ENCODE measurements at regions not wholly inside any gene's neighbourhood (a gene's known extent, or its start where the extent isn't known, plus 50 kb on each side); places are given as distances from the start of the nearest gene placed in this dataset.

- no peak for DNase-seq
These were observed 70.6 kb upstream of the ASAP2 start for GRCh38 chr2:9135822-9136558.

DNA sequence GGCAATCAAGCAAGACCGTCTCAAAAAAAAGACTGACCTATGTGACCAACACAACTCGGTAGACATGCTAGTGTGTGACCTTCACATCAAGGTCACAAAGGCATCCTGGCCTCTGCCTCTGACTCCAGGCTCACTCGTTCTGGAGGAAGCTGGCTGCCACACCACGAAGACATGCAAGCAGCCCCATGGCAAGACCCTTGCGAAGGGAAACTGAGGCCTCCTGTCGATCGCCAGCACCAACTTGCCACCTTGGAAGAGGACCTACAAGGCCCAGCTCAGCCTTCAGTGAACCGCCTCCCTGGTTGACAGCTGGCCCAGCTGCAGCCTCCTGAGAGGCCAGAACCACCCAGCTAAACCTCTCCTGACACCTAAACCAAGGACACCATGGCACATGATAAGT lies 79.3 kb upstream of the ASAP2 start:
- no peak for DNase-seq

- DNase-seq = no peak
These were observed 80.1 kb upstream of the ASAP2 start for GRCh38 chr2:9126540-9126939.

- no peak for DNase-seq
These were observed 82.3 kb upstream of the ASAP2 start for GRCh38 chr2:9124231-9124741.

DNA sequence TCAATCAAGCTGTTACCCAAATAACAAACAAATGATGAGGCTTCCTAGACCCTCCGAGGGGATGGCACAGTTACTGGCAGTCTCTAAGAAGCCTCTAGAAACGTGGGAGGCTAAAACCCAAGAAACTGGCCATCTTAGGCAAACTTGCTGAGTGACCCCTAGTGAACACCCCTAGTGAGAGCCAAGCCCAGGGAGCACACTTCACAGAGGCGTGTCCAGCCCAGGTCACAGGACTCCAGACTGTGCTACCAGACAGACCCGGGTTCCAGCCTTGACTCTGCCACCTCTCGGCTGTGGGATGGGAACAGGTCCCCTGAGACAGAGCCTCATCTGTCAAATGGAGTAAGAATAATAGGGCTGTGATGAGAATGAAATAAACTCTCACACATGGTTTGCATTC lies 83.5 kb upstream of the ASAP2 start:
- DNase-seq = no peak

GRCh38 chr2:9122367-9122766 lies 84.2 kb upstream of the ASAP2 start:
- DNase-seq = no peak

- no peak for DNase-seq
These were observed 88.1 kb upstream of the ASAP2 start for GRCh38 chr2:9118383-9118960.

DNA sequence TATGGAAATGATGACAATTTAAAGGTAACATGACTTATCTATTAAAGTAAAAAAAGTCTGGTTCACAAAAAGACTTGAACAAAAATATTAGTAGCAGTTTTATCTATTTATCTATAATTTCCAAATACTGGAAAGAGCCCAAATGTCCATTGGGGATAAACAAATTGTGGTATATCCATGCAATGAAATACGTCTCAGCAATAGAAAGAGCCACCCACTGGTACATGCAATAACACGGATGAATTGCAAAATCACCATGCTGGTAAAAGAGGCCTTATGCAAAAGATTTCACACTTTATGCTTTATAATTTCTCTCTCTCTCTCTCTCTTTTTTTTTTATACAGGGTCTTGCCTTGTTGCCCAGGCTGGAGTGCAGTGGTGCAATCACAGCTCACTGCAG lies 91.4 kb upstream of the ASAP2 start:
- no peak for DNase-seq

DNA sequence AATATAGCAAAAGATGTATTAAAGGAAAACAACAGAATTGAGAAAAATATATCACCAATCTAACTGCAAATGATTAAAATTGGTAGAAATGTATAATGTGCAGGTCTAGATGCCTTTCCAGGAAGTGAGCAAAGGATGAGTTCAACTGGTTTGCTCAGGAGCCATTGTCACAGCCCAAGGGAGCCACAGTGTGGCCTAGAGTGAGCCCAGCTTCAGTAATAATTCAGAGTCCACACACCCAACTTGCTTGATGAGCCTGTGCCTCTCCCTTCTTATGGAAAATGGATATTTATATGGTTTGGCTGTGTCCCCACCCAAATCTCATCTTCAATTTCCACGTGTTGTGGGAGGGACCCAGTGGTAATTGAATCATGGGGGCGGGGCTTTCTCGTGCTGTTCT lies 92.2 kb upstream of the ASAP2 start:
- DNase-seq = no peak

- DNase-seq = no peak
These were observed 92.7 kb upstream of the ASAP2 start for GRCh38 chr2:9113916-9114315.

GRCh38 chr2:9113262-9113661 lies 93.3 kb upstream of the ASAP2 start:
- no peak for DNase-seq

- DNase-seq = no peak
These were observed 94.4 kb upstream of the ASAP2 start for GRCh38 chr2:9112079-9112721.

DNA sequence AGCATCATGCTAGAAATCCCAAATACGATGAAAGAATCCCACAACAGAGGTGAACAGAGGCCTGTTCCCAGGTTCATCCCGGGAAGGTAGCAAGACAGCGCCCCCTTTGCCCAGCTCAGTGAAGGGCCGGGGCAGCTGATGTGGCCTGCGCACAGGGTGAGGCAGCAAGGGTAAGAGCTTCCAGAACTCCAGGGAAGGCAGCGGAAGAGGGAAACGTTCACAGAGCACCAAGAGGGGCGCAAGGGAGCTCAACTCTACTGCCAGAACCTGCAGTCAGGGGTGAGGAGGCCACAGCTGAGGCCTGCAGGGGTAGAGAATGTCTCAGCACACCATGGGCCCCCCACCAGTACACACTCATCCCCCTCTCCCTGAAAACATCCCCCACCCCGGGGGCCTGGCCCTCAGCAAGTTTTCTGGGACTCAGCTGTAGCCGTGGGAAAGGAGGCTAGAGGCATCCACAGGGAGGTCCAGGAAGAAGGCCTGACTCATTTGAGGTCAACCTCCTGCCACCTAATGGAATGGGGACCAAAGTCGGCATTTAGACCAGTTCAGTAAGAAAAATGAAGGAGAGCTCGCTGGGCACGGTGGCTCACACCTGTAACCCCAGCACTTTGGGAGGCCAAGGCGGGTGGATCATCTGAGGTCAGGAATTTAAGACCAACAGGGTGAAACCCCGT lies 95.6 kb upstream of the ASAP2 start:
- no peak for DNase-seq

DNA sequence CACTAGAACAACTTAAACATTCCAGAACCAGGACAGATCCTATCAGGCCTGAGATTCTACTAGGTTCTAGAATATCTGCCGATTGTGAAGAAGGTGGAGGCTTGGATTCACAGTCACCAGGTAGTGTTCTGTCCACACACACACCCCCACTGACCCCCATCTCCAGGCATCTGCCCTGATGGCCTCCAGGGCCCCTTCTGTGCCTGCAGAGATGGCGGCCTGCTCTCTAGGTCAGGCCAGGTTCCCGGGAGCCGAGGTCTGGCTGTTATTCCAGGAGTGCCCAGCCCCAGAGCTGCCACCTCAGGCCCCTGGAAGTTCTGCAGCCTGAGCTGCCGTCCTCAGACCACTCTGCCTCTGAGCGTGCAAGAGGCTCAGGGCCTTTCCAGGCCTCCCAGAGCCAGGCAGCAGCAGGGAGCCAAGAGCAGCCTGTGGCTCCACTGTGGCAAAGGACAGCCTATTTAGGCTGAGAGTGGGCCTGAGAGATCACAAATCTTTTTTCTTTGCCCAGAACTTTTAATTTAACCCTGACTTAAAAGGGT lies 96.2 kb upstream of the ASAP2 start:
- DNase-seq = no peak

DNA sequence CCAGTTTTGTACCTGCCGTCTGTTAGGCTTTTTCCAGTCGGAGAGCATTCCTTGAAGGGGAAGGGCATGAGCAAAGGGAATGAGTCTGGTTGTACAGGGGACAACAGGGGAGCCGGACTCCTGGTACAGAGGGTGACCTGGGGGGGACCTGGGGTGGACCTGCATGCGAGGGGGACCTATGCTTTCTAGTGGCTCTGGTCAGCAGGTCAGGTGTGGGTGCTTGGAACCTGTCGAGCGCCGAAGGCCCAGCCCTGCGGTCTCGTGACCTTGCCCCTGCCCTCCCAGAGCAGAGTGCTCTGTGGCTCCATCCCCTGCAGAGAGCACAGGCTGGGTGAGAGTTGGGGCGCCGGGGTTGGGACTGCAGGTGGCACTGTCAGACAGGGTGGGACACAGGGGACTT lies 96.7 kb upstream of the ASAP2 start:
- no peak for DNase-seq

DNA sequence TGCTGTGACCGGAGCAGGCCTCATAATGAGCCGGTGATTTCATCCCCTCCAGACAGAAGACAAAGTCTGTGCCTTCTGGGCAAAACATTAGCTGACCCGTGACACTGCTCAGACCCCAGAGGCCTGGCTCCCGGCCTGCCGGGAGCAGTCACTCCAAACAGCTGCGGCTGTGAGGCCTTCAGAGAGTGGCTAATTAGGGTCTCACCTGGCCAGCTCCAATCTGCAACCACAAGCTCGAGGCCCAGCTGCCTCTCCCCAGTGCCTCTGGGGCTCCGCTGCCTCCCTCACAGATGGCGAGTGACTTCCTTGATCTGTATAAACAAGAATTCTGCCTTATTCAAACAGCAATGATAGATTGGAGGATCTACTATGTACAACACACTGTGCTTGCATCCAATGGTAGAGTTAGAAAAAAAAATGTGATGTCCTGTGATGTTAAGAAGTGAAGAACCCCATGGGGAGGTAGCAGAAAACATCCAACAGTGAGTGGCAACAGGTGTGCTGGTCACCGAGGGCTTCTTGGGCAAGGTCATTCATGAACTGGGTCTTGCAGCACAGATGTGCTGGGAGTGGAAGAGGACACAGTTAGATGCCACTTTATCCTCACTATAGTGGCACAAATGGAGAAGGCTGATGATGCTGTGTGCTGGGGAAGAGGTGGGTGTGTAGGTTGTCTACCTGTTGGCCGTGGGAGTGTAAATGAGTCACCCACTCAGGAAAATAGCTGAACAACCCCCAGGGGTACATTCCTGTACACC lies 98.2 kb upstream of the ASAP2 start:
- no peak for DNase-seq

DNA sequence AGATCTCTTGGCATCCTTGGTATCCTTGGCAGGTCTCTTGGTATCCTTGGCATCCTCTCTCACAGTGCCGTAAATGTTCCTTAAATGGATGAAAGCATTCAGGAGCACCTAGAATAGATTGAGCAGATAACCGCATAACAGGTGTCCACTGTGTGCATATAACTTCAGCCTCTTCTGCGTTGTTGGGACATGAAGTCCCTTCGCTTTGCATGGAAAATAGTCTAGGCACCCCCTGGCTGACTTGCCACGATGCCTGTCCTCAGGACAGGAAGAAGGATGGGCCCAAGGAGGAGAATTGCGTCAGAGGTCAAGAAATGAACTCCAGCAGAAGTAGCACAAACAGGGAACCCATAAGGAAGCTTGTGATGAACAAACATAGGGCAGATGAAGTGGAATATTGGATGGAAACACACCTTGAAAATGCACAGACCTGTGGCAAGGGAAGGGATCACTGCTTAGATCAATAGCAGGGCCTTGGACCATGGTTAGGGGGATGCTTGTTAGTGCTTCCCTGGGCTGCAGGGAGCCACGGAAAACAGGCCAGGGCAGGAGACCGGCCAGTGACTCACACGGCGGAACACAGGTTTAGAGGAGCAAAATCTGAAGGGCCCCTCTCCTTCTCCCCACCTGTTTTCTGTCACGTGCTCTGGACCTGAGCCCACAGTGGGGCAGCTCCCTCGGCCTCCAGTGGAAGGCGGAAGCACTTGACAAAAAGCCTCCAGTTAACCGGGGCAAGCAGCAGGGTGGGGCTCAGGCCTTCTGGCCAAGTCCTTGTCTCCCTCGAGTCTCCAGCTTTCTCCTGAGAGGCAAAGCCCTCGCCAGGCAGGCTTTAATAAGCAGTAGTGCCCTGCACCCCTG lies 99.2 kb upstream of the ASAP2 start:
- DNase-seq = no peak

- DNase-seq = no peak
These were observed 100.1 kb upstream of the ASAP2 start for GRCh38 chr2:9106338-9107167.

GRCh38 chr2:9105601-9106337 lies 100.8 kb upstream of the ASAP2 start:
- DNase-seq = no peak
